ENCODE measurements at regions not wholly inside any gene's neighbourhood (a gene's known extent, or its start where the extent isn't known, plus 50 kb on each side); places are given as distances from the start of the nearest gene placed in this dataset.
"Not testable (repeated sequence)": the region's sequence is repeated elsewhere in the genome, so short reads cannot be mapped to it uniquely, and the experiment has no call there.

- DNase-seq: no peak
Observed at GRCh38 chr5:127133071-127133470, 59.8 kb upstream of the C5orf63 start.

- no peak for DNase-seq
Observed at GRCh38 chr5:127136908-127137307, 63.6 kb upstream of the C5orf63 start.

GRCh38 chr5:127143722-127144121 is 70.4 kb upstream of the C5orf63 start:
- DNase-seq: no peak

GRCh38 chr5:127153031-127153430 is 79.7 kb upstream of the C5orf63 start:
- no peak for DNase-seq

GRCh38 chr5:127153521-127153920 is 80.2 kb upstream of the C5orf63 start:
- no peak for DNase-seq

GRCh38 chr5:127163750-127164149 is 90.4 kb upstream of the C5orf63 start:
- no peak for DNase-seq

- DNase-seq: no peak
Observed at GRCh38 chr5:127170918-127171600, 97.8 kb upstream of the C5orf63 start.

- no peak for DNase-seq
Observed at GRCh38 chr5:127176769-127177168, 103.5 kb upstream of the C5orf63 start.

GRCh38 chr5:127182631-127183030 is 108.0 kb upstream of the MEGF10 start:
- DNase-seq: not testable (repeated sequence)

- DNase-seq: no peak
Observed at GRCh38 chr5:127183332-127183731, 107.3 kb upstream of the MEGF10 start.

- DNase-seq: no peak
Observed at GRCh38 chr5:127184851-127185250, 105.7 kb upstream of the MEGF10 start.

GRCh38 chr5:127186657-127187056 is 103.9 kb upstream of the MEGF10 start:
- DNase-seq: no peak

- no peak for DNase-seq
Observed at GRCh38 chr5:127187706-127188105, 102.9 kb upstream of the MEGF10 start.

- no peak for DNase-seq
Observed at GRCh38 chr5:127192150-127192549, 98.4 kb upstream of the MEGF10 start.

- DNase-seq: no peak
Observed at GRCh38 chr5:127192836-127193338, 97.7 kb upstream of the MEGF10 start.

GRCh38 chr5:127196042-127196441 is 94.6 kb upstream of the MEGF10 start:
- no peak for DNase-seq

- peak; percentile 0 for DNase-seq
Observed at GRCh38 chr5:127197402-127198167, 93.0 kb upstream of the MEGF10 start.

GRCh38 chr5:127202738-127203137 is 87.9 kb upstream of the MEGF10 start:
- DNase-seq: not testable (repeated sequence)

GRCh38 chr5:127203818-127204217 is 86.8 kb upstream of the MEGF10 start:
- no peak for DNase-seq

GRCh38 chr5:127205147-127205546 is 85.4 kb upstream of the MEGF10 start:
- no peak for DNase-seq

- DNase-seq: peak; percentile 37
Observed at GRCh38 chr5:127206320-127207113, 84.1 kb upstream of the MEGF10 start.

- peak; percentile 38 for DNase-seq
Observed at GRCh38 chr5:127210042-127210441, 80.6 kb upstream of the MEGF10 start.

GRCh38 chr5:127213231-127213630 is 77.4 kb upstream of the MEGF10 start:
- no peak for DNase-seq

All from NCI-H774 (cell line).